ENCODE measurements at regions not wholly inside any gene's neighbourhood (a gene's known extent, or its start where the extent isn't known, plus 50 kb on each side); places are given as distances from the start of the nearest gene placed in this dataset.

DNA sequence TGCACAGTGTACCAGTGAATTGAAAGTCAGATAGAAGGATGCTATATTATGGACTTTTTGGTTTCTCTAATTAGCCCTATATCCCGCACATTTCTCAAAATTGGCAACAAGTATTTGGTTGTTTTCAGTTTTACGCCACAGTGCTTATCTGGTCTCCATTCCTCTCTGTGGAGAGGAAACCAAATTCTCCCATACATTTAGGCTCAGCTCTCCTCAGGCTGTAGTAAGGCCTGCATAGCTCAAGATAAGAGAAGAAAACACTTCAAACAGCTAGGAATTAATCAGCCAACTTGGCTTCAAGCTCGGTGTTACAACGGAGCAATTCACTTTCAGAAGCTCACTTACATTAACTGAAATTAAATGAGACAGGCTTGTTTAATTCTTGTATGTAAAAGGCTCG, 263.2 kb downstream of the PDHA2 start:
- TF ChIP-seq, protein P1, sequence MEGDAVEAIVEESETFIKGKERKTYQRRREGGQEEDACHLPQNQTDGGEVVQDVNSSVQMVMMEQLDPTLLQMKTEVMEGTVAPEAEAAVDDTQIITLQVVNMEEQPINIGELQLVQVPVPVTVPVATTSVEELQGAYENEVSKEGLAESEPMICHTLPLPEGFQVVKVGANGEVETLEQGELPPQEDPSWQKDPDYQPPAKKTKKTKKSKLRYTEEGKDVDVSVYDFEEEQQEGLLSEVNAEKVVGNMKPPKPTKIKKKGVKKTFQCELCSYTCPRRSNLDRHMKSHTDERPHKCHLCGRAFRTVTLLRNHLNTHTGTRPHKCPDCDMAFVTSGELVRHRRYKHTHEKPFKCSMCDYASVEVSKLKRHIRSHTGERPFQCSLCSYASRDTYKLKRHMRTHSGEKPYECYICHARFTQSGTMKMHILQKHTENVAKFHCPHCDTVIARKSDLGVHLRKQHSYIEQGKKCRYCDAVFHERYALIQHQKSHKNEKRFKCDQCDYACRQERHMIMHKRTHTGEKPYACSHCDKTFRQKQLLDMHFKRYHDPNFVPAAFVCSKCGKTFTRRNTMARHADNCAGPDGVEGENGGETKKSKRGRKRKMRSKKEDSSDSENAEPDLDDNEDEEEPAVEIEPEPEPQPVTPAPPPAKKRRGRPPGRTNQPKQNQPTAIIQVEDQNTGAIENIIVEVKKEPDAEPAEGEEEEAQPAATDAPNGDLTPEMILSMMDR (IDR thresholded peaks at IDR 0.05): no peak
- no peak for TF ChIP-seq POLR2A (IDR thresholded peaks at IDR 0.05)
